Urothelium cell line (cell line): ENCODE measurements at regions not wholly inside any gene's neighbourhood (a gene's known extent, or its start where the extent isn't known, plus 50 kb on each side); places are given as distances from the start of the nearest gene placed in this dataset.
"Not testable (repeated sequence)": the region's sequence is repeated elsewhere in the genome, so short reads cannot be mapped to it uniquely, and the experiment has no call there.

Source experiments
- DNase-seq: peaks from one replicate; pipeline ENCODE4 v3.0.0; 2011; ENCODE audit warnings: low spot score, mixed read lengths
- FAIRE-seq: peaks from 2 replicates; lab custom pipeline; 2011; peaks lifted over from hg19 to GRCh38; lab: Jason Lieb, UNC

DNA sequence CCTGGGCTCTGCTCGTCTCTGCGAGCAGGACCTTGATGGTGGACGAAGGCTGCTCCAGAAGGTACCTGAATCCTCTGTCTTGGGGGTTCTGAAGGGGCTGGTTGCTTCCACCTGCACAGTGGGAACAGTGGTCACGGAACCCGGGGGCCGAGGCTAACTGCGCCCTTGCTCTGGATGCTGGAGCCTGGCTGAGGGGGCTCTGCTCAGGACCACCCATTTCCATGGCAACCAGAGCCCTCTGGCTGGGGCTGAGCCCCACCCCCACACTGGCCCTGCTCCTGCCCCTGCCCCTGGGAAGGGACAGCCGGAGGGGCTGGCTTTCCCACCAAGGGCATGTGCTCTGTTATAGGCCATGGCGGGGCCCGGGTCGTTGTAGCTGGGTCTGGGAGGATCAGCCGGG is 462.3 kb downstream of the PTPRU start:
- no peak for FAIRE-seq
- DNase-seq = no peak

- no peak for FAIRE-seq
- peak; percentile 84 for DNase-seq
Measured at GRCh38 chr1:29698033-29698432, 461.7 kb downstream of the PTPRU start.

DNA sequence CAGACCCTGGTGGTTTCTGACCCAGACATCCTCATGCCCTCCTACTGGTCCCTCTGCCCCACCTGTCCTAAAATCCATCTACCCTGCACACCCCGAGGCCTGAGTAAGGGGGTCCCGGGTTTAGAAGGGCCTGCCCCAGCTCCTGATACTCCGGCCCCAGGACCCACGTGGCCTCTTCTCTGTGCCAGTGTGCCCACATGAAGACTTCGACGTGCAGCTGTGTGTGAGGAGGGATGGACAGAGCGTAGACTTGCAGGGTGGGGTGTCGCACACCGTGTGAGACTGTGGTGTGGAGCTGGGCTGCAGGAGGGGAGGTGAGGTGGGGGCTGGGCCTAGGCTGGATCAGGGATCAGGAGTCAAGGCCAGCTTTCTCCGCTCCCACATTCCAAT is 461.1 kb downstream of the PTPRU start:
- peak; percentile 72 for FAIRE-seq
- no peak for DNase-seq

DNA sequence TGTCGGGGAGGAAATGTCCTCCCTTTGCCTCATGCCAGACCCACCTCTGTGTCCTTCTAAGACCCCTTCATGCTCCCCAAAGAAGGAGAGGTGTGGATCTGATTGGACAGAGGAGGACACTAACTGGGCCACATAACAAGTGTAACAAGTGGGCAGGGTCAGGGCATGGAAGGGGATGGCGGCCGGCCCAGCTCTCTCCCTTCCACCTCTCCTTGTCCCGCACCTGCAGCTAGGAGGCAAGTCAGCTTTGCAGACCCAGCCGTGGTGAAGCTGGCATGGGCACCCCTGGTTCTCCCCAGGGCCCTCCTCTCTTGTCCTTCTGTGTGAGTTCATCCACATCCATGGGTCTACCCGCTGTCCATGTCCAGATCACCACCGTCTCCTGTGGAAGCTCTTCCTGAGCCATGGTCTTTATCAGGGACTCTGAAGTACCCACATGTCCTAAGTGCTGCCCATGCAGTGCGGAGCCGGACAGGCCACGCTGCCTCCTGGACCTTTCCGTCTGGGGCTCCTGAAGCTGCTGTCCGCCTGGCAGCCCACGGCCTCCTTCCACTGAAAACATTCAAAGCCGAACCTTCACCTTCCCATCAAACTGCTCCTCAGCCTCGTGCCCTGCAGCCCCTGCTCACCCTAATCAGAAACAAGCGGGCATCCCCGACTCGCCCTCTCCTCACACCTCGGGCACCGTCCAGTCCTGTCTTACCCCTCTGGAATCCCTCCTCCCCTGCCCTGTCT is 460.5 kb downstream of the PTPRU start:
- no peak for FAIRE-seq
- no peak for DNase-seq

GRCh38 chr1:29695803-29696202 is 459.5 kb downstream of the PTPRU start:
- DNase-seq (no peak), FAIRE-seq (no peak)

DNA sequence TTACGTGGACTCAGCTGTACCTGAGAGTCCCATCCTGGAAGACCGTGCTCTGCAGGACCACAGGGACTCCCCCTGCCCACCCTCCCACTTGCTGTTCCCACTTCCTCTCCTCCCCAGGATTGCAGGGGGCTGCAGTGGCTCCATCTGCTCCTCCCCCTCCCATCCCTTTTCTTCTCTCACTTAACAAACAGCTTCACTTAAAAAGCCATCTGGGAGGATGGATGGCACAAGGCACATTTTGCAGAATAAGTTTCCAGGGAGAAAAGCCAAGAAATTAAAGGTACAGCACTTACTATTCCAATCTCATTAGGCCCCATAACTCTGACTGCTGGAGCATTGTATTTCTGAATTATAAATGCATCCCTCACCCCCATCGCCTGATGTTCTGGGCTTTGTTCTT is 458.7 kb downstream of the PTPRU start:
- no peak for FAIRE-seq
- DNase-seq = no peak

DNA sequence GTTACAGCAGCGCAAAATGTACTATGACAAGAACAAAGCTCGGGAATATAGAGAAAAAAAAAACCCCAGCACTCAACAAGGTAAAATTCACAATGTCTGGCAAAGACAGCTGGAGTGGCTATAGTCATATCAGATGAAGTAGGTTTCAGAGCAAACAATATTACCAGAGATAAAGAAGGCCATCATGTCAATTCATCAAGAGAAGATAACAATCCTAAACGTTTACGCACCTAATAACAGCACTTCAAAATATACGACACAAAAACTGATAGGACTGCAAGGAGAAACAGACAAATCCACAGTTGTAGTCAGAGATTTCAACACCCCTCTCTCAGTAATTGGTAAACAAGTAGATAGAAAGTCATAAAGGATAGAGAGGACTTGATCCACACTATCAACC is 455.2 kb downstream of the PTPRU start:
- FAIRE-seq (no peak), DNase-seq (no peak)

DNA sequence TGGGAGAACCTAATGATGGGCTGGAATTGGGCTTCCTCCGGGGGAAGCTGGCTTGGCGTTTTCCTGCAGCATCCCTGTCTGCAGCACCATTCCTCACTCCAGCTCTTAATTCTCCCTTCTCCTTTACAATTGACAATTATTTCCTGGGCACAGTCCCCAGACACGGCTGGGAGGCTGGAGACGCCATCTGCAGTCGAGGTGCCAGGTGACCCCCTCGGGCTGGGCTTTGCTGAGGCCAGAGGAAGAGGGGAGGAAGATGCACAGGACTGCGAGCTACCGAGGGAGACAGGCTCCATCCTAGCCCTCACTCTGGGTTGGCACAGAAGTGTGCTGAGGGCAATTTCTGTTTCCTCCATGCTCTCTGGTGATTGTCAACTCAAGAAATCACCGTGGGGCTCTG is 453.8 kb downstream of the PTPRU start:
- no peak for FAIRE-seq

DNA sequence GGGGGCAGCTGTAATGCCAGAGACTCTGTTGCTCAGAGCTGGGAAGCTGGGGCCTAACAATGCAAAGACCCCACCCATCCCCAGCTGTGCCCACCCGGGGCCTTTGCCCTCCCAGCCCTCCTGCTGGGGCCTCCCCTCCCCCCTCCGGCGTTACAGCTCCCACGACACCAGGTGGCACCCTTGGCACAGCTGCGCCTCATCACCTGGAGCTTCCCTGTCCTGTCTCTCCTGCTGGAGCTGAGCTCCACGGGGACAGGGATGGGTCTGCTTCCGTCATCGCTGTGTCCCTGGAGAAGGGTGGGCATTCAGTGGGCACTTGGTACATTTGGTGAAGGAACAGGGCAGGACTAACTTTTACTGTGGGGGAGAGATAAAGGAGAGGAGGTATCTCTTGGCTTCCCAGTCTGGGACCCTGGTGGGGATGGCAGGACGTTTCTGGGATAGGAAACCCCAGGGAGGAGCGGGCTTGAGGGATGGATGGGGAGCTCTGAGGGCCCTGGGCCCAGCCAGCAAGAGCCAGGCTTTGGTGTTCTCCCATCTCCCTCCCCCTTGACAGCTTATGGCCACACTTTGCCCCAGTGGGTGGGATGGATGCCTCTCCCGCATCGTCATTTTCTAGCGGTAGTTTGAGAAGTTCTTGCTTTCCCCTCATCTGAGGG is 453.2 kb downstream of the PTPRU start:
- FAIRE-seq (no peak), DNase-seq (no peak)

More for the DNA sequence above, 453.8 kb downstream of the PTPRU start:
- no peak for DNase-seq

DNA sequence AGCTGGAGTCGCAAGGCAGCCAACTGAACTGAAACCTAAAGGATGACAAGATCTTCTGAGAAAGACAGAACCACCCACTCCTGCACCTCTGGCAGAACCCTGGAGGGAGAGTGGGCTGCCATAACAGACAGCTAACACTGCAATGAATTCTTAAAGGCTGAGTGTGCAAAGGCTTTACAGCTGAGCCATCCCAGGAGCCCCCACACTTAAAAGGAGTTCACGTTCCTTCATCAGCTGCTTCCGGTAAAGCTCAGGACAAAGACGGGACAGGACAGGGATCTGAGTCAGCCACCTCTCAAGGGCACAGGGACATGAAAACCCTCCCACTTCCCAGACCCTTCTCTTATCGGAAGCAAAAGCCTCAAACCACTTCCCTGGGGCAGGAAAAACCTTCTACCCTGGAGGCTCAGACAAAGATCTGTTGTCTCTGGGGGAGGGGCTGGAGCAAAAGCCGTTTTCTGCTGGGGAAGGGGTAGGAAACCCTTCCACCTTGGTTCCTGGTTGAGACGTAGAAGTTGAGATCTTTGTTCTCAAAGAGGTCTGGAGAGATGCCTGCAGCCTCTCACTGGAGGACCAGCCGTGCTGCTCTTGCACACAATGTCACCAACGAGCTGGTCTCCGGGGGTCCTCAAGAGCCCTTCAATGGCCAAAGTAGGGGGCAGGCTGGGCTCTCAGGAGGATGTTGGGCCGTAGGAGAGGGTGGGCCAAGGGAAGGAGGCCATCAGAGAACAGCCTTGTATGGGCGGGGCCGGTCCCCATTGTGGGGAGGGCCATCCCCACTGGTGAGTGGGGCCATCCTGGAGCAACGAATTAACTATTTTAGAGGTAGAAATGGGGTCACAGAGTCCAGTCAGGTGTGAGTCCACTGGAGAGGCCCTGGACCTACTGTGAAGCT is 452.4 kb downstream of the PTPRU start:
- no peak for FAIRE-seq
- peak; percentile 77 for DNase-seq

DNA sequence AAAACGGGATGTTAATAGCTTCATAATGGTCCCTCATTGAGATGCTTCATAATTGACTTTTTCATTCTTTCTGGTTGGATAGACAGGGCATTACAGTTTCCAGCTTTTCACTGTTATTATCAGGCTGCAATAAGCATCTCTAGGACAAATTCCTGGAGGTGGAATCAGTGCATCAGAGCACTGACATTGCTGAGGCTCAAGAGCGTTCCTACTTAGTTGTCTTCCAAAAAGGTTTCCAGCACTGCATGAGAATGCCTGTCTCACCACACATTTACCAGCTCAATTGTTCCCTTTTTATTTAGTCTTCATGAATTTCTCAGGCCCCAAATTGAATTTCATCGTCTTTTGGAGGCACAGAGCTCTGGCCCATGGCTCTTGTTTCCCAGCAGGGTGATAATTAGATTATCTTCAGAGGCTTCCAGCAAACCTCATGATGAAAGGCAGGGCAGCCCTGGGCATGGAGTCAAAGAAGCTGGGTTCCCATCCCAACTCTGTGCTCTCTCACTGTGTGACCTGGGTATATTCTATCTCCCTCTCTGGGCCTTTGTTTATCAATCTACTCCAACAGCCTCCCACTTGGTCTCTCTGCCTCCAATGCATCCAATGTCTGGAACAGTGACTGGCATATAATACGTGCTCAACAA is 451.4 kb downstream of the PTPRU start:
- DNase-seq = no peak
- no peak for FAIRE-seq

GRCh38 chr1:29687166-29687565 is 450.8 kb downstream of the PTPRU start:
- no peak for DNase-seq

GRCh38 chr1:29686012-29686930 is 449.9 kb downstream of the PTPRU start:
- FAIRE-seq = no peak
- no peak for DNase-seq

More at GRCh38 chr1:29687166-29687565, 450.8 kb downstream of the PTPRU start:
- no peak for FAIRE-seq

DNA sequence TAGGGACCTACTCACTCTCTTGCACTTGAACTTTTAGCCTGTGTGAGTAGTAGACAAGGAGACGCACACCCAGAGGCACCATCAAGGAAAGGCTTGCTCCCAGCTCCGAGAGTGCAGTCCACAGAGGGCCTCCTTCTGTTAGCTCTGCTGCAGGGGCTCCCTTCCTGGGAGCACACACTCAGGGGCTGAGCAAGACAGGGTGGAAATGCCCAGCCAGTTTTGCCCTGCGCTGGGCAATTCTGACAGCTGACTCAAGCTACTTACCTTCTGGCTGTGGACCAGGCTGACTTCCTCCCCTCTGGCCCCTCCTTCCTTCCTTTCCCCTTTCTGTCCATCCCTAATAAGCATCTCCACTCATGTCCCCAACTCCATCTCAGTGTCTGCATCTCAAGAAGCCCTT is 449.1 kb downstream of the PTPRU start:
- FAIRE-seq = no peak
- no peak for DNase-seq

GRCh38 chr1:29684141-29684540 is 447.8 kb downstream of the PTPRU start:
- no peak for DNase-seq
- FAIRE-seq = no peak

DNA sequence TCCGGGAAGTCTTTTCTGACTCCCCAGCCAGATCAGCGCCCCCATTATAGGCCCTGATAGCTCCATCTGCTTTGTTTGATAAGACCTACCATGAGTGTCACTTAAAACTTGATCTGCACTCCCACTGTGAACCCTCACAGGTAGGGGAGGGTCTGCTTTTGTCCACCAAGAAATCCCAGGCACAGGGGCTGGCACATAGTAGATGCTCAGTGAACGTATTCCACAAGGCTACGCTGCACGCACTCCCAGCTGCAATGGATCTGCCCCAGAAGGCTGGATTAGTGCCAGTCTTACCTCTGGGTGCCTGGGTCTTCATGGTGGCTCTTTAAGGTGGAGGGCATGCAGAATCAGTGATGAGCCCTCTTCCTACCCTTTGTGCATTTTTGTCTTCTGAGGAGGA is 447.1 kb downstream of the PTPRU start:
- no peak for DNase-seq
- FAIRE-seq = no peak

DNA sequence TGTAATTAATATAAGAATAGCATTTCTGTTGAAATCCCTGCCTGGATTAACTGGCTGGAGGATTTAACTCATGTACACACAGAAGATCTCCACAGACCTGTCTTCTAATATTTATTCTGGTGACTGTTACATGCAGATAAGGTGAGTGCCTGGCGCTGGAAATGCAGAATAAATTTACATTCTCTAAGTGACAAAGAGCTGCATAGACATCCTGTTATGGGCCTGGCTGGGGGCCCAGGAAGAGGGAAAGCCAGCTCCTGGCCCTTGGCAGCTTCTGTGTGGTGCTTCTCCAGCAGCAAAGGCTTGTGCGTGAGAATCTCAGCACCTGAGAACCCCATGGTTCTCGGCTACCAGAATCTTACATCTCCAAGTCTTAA is 446.6 kb downstream of the PTPRU start:
- FAIRE-seq (no peak), DNase-seq (no peak)

- FAIRE-seq = no peak
- no peak for DNase-seq
Measured at GRCh38 chr1:29682171-29682918, 446.0 kb downstream of the PTPRU start.

DNA sequence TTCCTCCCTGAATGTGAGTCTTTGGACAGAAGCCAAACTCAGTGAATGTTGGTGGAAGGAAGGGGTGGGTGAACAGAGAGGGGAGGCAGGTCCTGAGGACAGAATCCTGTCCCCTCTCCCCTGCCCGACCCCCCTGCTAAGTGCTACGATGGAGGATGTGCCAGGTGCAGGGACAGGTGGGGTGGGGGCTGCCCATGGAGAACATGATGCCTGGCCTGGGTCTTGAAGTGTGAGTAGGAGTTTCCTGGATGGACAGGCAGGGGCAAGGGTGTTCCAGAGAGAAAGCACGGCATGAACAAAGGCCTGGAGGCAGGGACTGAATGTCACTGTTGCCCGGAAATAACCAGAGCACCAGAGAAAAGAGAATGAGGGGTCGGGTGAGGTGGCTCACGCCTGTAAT is 445.1 kb downstream of the PTPRU start:
- FAIRE-seq = not testable (repeated sequence)

More for the DNA sequence above, 445.1 kb downstream of the PTPRU start:
- not testable (repeated sequence) for DNase-seq
